DMS153 treated with DMSO at 0.1 percent for 48 hours (cell line): ENCODE measurements at regions not wholly inside any gene's neighbourhood (a gene's known extent, or its start where the extent isn't known, plus 50 kb on each side); places are given as distances from the start of the nearest gene placed in this dataset.
"Not testable (repeated sequence)": the region's sequence is repeated elsewhere in the genome, so short reads cannot be mapped to it uniquely, and the experiment has no call there.

ENCODE experiments used
- DNase-seq: peaks from one replicate; lab custom pipeline; 2025; ENCODE audit not compliant: unreplicated experiment; lab: John Stamatoyannopoulos, UW

- no peak for DNase-seq
Observed at GRCh38 chr6:78383968-78384367, 483.4 kb upstream of the IRAK1BP1 start.

GRCh38 chr6:78386854-78387253 is 480.5 kb upstream of the IRAK1BP1 start:
- not testable (repeated sequence) for DNase-seq

DNA sequence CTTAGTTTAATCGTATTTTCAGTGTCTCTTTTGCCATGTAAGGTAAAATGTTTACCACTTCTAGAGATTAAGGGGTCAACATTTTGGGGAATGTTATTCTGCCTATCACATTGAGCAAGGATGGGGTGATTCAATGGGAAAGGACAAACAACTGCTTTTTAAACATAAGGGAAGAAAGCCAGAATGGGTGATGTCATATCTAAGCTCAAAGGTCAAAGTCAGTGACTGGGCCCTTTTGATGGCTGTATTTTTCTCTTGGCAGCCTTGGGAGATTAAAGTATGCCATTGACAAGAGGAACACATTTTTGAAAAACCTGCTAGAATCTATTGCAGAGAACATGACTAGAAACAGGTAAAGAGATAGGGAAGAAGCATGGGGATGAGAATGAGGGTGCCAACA is 477.3 kb upstream of the IRAK1BP1 start:
- no peak for DNase-seq

DNA sequence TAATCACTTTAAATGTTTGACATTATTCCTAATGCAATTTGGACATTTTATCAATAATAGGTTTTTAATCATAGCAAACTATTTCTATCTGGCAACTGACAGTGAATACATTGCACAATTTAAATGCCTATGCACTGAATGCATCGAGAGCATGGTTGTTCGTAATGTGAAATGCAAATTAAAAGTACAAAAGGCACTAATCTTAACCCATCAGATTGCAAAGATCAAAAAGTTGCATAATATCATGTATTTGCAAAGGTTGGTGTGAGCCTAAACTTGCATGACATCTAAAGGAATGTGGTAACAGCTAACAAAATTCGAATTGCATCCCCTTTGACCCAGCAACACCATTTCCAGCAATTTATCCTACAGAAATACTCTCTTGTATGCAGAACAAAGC is 469.9 kb upstream of the IRAK1BP1 start:
- DNase-seq = no peak

- DNase-seq = no peak
Observed at GRCh38 chr6:78398292-78398691, 469.1 kb upstream of the IRAK1BP1 start.

GRCh38 chr6:78400076-78400475 is 467.3 kb upstream of the IRAK1BP1 start:
- no peak for DNase-seq

DNA sequence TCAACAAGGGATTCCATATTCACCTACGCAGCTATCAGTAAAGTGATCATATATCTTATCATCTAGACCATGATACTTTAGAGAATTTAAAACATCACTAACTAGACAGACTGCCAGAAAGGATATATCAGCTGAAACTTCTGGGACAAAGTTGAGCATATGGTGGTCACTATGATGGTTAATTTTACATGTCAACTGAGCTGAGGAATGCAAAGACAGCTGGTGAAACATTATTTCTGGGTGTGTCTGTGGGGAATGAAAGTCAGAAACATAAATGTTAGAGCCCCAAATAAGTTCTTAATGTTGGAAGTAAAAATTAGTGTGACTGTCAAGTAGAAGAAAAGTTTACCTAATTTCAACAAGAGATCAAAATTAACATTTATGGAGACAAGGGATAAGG is 440.0 kb upstream of the IRAK1BP1 start:
- no peak for DNase-seq

DNA sequence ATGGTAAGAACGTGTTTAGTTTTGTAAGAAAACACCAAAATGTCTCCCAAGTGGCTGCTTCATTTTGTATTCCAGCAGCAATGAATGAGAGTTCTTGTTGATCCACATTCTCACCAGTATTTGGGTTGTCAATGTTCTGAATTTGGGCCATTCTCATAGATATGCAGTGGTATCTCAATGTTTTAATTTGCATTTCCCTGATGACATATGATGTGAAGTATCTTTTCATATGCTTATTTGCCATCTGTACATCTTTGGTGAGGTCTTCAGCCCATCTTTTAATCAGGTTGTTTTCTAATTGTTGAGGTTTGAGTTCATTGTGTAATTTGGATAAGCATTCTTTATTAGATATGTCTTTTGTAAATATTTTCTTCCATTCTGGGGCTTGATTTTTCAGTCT is 436.8 kb upstream of the IRAK1BP1 start:
- no peak for DNase-seq

DNA sequence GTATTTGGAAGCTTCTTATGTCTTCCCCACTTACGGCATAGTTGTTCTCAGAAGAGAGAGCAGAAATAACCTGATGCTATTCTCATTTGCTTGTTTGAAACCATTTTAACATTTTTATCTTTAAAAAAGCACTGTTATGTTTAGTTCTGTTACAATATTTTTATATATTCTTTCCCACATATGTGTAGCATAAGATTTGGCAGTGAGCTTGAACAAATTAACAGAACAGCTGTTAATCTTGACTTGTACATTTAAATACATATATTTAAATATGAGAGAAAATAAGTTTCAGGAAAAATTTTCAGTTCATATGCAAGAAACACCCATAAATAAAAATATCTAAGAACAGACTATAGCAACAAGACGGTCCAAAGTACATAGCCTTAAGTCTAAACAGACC is 431.7 kb upstream of the IRAK1BP1 start:
- DNase-seq = no peak

- no peak for DNase-seq
Observed at GRCh38 chr6:78436335-78436734, 431.0 kb upstream of the IRAK1BP1 start.

DNA sequence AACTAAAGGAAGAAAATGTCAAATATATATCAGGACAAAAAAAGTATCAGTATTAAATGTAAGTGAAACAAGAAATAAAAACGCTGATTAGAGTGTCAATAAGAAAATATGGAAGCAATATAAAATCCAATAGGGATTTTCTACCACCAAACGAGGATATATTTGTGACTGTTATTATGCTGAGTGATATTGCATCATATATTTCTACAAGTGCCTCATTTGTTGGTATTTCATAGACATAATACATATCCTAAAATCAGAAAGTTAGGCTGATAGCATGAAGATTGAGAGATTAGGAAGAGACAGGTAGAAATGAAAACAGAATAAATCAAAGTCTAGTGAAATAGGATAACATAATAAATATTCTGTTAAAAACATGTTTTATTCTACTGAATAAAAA is 429.2 kb upstream of the IRAK1BP1 start:
- DNase-seq = no peak

DNA sequence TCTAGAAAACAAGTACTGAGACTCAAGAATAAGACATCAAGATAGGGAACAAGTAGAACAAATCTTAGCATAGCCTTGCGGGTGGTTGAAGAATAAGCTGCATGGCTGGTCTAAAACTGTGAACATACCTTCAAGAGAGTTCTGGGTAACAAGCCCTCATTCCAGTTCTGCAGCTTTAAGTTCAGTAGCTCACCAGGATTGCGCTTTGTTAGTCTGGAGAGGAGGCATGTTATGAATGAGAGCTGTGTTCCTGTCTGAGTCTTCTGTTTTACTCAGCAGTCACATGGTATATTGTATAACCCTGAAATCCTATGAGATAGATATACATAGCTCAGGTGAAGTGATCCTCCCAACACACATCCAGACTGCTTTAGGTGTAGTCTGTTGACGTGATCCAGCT is 406.6 kb upstream of the IRAK1BP1 start:
- no peak for DNase-seq

- no peak for DNase-seq
Observed at GRCh38 chr6:78462728-78463127, 404.6 kb upstream of the IRAK1BP1 start.

DNA sequence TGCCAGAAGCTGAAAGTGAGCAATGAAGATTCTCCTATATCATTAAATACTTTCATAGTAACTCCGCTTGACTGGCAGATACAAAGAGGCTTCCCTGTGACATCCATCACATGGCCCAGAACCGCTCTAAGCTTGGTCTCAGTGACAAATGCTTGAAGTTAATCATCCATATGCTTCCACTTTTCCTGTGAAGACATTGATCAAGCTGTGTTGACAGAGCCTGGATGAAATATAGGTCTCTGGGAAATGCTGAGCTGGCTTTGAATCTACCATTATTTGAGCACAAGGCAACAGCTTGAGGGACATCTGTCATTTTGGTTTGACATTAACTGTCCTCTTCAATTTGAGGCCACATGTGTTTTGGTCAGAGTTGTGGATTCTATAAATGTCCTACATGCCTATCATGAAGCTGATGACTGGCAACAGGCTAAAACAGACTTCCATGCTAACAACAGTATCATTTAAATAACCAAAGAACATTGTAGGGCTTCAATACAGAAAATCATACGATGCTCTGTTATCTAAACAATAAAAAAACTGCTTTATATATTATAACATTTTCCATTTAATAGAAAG is 402.2 kb upstream of the IRAK1BP1 start:
- DNase-seq = no peak

- DNase-seq = no peak
Observed at GRCh38 chr6:78476561-78476960, 390.8 kb upstream of the IRAK1BP1 start.

DNA sequence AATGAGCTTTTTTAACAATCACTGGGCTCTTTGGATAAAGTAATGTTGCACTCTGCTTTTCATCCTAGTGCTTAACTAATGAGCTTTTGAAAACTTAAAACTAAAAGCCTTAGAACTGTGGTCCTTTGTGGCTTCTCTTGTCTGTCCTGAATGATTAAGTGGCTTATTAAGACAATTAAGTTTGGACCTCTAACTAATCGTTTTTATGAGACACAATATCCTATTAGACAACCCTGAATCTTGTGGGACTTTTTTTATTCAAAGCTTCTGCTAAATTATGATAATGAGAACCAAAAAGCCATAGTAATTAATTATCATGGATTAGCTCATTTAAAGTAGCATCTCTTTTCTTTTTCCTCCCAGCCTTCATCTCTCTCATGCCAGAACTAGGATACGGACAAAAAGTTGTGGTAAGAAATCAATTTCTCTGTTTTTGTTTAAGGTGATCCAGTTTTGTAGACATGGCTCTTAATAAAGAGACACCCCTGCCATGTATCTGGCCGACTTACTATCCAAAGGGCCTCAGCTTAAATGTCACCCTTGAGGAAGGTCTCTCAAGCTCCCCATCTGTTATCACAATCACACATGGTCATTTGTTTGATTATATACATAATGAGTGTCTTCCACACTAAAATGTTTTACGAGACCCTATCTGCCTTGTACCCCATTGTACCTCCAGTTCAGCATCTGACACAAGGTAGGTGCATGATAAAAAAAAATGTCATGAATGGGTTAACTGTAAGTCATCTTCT is 384.4 kb upstream of the IRAK1BP1 start:
- DNase-seq = no peak

GRCh38 chr6:78483553-78484197 is 383.7 kb upstream of the IRAK1BP1 start:
- no peak for DNase-seq

- no peak for DNase-seq
Observed at GRCh38 chr6:78484198-78485064, 382.9 kb upstream of the IRAK1BP1 start.

DNA sequence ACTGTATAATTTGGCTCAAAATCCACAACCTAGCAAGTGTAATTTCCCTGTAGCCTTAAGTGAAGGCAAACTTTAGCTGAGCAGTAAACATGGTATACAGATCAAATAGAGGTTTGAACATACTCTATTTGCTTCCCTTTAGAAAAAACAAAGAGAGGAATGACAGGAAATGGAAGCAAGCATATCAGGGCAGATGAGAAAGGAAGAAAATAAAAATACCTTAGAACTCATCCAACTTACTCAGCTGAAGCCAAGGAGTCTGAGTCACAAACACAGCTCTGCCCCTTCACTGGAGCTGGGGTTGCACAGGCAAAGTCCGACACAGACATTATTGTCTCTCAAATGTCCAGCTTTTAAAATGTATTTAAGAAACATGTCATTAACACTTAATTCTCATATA is 379.9 kb upstream of the IRAK1BP1 start:
- no peak for DNase-seq

- no peak for DNase-seq
Observed at GRCh38 chr6:78489874-78490273, 377.5 kb upstream of the IRAK1BP1 start.

GRCh38 chr6:78492351-78493017 is 374.9 kb upstream of the IRAK1BP1 start:
- no peak for DNase-seq
